Testis (tissue), 2 donors: ENCODE measurements at regions not wholly inside any gene's neighbourhood (a gene's known extent, or its start where the extent isn't known, plus 50 kb on each side); places are given as distances from the start of the nearest gene placed in this dataset.

Experiments
- POLR2A ChIP-seq: fragments of 450-650 bp; IDR thresholded peaks from one replicate; pipeline ENCODE4 v1.6.1; 2017; ENCODE audit warnings: antibody characterized with exemption, mild to moderate bottlenecking, moderate library complexity
- TF ChIP-seq, protein P1 (sequence below), 3 experiments: fragments of 450-650 bp in 2 of 3; fragments of 200-600 bp in 1 of 3; sonication (generic) in 1 of 3; IDR thresholded peaks; one replicate each; pipeline ENCODE4 v1.5.1; 2016 to 2019; ENCODE audit warnings: antibody characterized with exemption in 3 of 3, mild to moderate bottlenecking in 2 of 3, moderate library complexity in 1 of 3

DNA sequence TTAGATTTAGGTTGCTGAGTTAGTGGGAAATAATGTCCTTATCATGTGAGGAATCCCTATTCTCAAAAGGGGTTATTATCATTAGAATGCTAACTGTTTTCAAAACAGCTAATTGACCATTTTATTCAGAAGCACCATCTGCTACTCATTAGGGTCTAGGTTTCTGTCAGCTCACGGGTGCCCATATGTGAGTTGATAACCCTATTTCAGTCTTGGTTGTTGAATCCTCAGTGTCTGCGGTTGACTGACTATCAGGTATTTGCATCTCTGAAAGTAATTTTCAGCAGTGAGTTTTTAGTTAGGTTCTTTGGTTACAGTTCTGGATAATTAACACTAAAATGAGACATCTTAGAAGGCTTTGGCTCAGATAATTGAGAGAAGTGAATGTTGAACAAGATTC is 1404.0 kb downstream of the AACS start:
- TF ChIP-seq, protein P1, sequence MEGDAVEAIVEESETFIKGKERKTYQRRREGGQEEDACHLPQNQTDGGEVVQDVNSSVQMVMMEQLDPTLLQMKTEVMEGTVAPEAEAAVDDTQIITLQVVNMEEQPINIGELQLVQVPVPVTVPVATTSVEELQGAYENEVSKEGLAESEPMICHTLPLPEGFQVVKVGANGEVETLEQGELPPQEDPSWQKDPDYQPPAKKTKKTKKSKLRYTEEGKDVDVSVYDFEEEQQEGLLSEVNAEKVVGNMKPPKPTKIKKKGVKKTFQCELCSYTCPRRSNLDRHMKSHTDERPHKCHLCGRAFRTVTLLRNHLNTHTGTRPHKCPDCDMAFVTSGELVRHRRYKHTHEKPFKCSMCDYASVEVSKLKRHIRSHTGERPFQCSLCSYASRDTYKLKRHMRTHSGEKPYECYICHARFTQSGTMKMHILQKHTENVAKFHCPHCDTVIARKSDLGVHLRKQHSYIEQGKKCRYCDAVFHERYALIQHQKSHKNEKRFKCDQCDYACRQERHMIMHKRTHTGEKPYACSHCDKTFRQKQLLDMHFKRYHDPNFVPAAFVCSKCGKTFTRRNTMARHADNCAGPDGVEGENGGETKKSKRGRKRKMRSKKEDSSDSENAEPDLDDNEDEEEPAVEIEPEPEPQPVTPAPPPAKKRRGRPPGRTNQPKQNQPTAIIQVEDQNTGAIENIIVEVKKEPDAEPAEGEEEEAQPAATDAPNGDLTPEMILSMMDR (IDR thresholded peaks at IDR 0.05), result no peak
- no peak for TF ChIP-seq POLR2A
